GM12878 (cell line): ENCODE measurements at regions not wholly inside any gene's neighbourhood (a gene's known extent, or its start where the extent isn't known, plus 50 kb on each side); places are given as distances from the start of the nearest gene placed in this dataset.

Experiments used
- ATAC-seq: fragments of 200-7000 bp; cut with Tn5 transposase; 3 replicates; pipeline ENCODE4 v1.9.1; 2020; ENCODE audit warnings: mild to moderate bottlenecking, moderate library complexity
- BruUV-seq: library from RNA; stranded (reverse); fragments of 400-500 nt; replicated peaks from 2 replicates; lab custom pipeline; 2021; lab: Mats Ljungman, UMichigan
- CTCF ChIA-PET: fragments of 300-600 bp; sonication (Branson Sonifier 250); formaldehyde crosslinking; extraction: SDS; loops from one replicate; lab custom pipeline; 2021; ENCODE audit warnings: inconsistent platforms; lab: Yijun Ruan, JAX
- POLR2A ChIA-PET: fragments of 350-600 bp; formaldehyde crosslinking; extraction: SDS; loops from one replicate; lab custom pipeline; 2021; ENCODE audit warnings: inconsistent platforms; lab: Charles Lee
- RAD21 ChIA-PET: fragments of 300-600 bp; sonication (Branson Sonifier 250); formaldehyde crosslinking; loops from one replicate; lab custom pipeline; 2023; ENCODE audit warnings: antibody characterized with exemption; ENCODE audit not compliant: unreplicated experiment; lab: Charles Lee
- SMC1A ChIA-PET: fragments of 300-600 bp; sonication (Branson Sonifier 250); formaldehyde crosslinking; loops from one replicate; lab custom pipeline; 2023; ENCODE audit not compliant: unreplicated experiment, uncharacterized antibody; lab: Charles Lee
- DNase-seq: peaks from one replicate; pipeline ENCODE4 v3.0.0-alpha.2; 2011; ENCODE audit warnings: low read depth, low spot score
- FAIRE-seq: peaks from 3 replicates; lab custom pipeline; 2011; peaks lifted over from hg19 to GRCh38; lab: Jason Lieb, UNC
- H2AFZ ChIP-seq: 2 replicates; pipeline ENCODE4 v1.6.0; 2011; ENCODE audit warnings: low read depth, low read length, control low read depth; ENCODE audit not compliant: control insufficient read depth
- H3K27ac ChIP-seq: 2 replicates; pipeline ENCODE4 v1.5.1; 2011; ENCODE audit warnings: control low read depth; ENCODE audit not compliant: control insufficient read depth, insufficient read depth
- H3K27me3 ChIP-seq, 2 experiments: replicated peaks in 1 of 2; 2 replicates each; pipeline versions ENCODE4 v1.6.0 to v1.6.1; 2011; ENCODE audit warnings: low read length in 1 of 2; ENCODE audit not compliant: control insufficient read depth in 2 of 2, insufficient read depth in 2 of 2
- H3K36me3 ChIP-seq, 2 experiments: 2 replicates each; pipeline ENCODE4 v1.5.1; 2011; ENCODE audit warnings: low read length in 1 of 2; ENCODE audit not compliant: control insufficient read depth in 2 of 2, insufficient read depth in 2 of 2
- H3K4me1 ChIP-seq: 2 replicates; pipeline ENCODE4 v1.6.1; 2011; ENCODE audit warnings: mild to moderate bottlenecking, low read length, moderate library complexity, mixed read lengths; ENCODE audit not compliant: control insufficient read depth, insufficient read depth
- H3K4me2 ChIP-seq: 2 replicates; pipeline ENCODE4 v1.6.0; 2011; ENCODE audit warnings: control low read depth; ENCODE audit not compliant: control insufficient read depth, insufficient read depth
- H3K4me3 ChIP-seq: fragments of 200-600 bp; sonication (generic); 2 replicates; pipeline ENCODE4 v1.5.1; 2016
- H3K79me2 ChIP-seq: 2 replicates; pipeline ENCODE4 v1.6.0; 2011; ENCODE audit warnings: low read length; ENCODE audit not compliant: control insufficient read depth, insufficient read depth
- H3K9ac ChIP-seq: 2 replicates; pipeline ENCODE4 v1.8.0; 2011; ENCODE audit warnings: low read length, control low read depth, mixed read lengths; ENCODE audit not compliant: control insufficient read depth, insufficient read depth
- H3K9me3 ChIP-seq: replicated peaks from 3 replicates; pipeline ENCODE4 v1.5.1; 2011; ENCODE audit warnings: mild to moderate bottlenecking, low read length; ENCODE audit not compliant: control insufficient read depth, insufficient read depth
- H4K20me1 ChIP-seq: 2 replicates; pipeline ENCODE4 v1.6.0; 2011; ENCODE audit not compliant: control insufficient read depth, insufficient read depth
- CHD4 ChIP-seq: fragments of 200-600 bp; sonication (generic); IDR thresholded peaks from 2 replicates; pipeline ENCODE4 v1.6.1; 2016; ENCODE audit warnings: mild to moderate bottlenecking
- MXI1 ChIP-seq: fragments of 150-350 bp; IDR thresholded peaks from 2 replicates; pipeline ENCODE4 v1.6.1; 2011; ENCODE audit warnings: low read depth, mild to moderate bottlenecking, inconsistent platforms, low read length, improper control_type of control experiment
- NR2C2 ChIP-seq: IDR thresholded peaks from 2 replicates; pipeline ENCODE4 v1.6.1; 2011; ENCODE audit warnings: borderline replicate concordance, low read depth; ENCODE audit not compliant: control insufficient read depth, insufficient read length
- NRF1 ChIP-seq: conservative IDR thresholded peaks from 2 replicates; pipeline ENCODE4 v1.6.1; 2011; ENCODE audit warnings: mild to moderate bottlenecking, low read depth, low read length, improper control_type of control experiment
- SMAD1 ChIP-seq: fragments of 450-650 bp; IDR thresholded peaks from 2 replicates; pipeline ENCODE4 v1.6.1; 2018; ENCODE audit warnings: mild to moderate bottlenecking, low read depth; ENCODE audit not compliant: partially characterized antibody
- SMARCA5 ChIP-seq: fragments of 450-650 bp; IDR thresholded peaks from 2 replicates; pipeline ENCODE4 v1.6.1; 2017; ENCODE audit warnings: mild to moderate bottlenecking
- WGBS: methylation state at CpG from one replicate; pipeline ENCODE4 v1.1.6; 2016; ENCODE audit warnings: low lambda C conversion rate; ENCODE audit not compliant: insufficient replicate concordance, insufficient coverage; ENCODE audit errors: missing lambda C conversion rate; 5-methylcytosine and 5-hydroxymethylcytosine counted together
- in situ Hi-C: fragments of 300-500 bp; cut with MboI; formaldehyde crosslinking; loops from 9 replicates; pipeline ENCODE4 v1.14.3; 2018; ENCODE audit warnings: mixed read lengths
- intact Hi-C: fragments of 100-400 bp; cut with micrococcal nuclease; formaldehyde crosslinking; loops from one replicate; pipeline ENCODE4 v1.14.2; 2022; ENCODE audit not compliant: unreplicated experiment
- TF ChIP-seq, protein P1 (sequence below): IDR thresholded peaks from 2 replicates; pipeline ENCODE4 v1.6.1; 2011; ENCODE audit warnings: low read depth, low read length, improper control_type of control experiment, borderline replicate concordance
- TF ChIP-seq, protein P2 (sequence below): fragments of 450-650 bp; IDR thresholded peaks from 2 replicates; pipeline ENCODE4 v1.6.1; 2018; ENCODE audit warnings: mild to moderate bottlenecking, low read depth, moderate library complexity; ENCODE audit not compliant: partially characterized antibody

DNA sequence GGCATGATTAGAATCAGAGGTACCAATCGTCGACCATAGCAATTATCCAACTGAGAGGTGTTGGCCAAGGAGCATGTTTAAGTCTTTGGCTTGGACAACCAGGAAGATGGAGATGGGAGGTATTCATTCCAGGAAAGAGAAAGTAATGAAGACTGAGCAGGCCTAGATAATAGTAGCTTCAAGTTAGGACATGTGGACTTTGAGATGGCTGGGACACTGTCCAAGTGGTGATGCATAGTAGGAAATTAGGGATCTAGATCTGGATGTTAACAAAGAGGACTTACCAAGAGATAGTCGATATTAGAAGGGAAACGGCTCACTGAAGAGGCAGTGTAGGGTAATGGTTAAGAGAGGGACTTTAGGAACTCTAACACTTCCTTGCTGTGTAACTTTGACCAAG is 266.7 kb downstream of the FAM76B start:
- in situ Hi-C loops, result no loop called here
- no TSS peak for BruUV-seq
- ATAC-seq, result no peak
- 52% methylated on average over 4 of the region's 4 CpGs for WGBS
- H2AFZ ChIP-seq, result no peak overlapping the region
- H3K79me2 ChIP-seq, result no peaks in the 10 kb centered on the region
- ChIA-PET POLR2A (no interaction called here), SMC1A (interaction anchor here (0.7 to 2.6 kb wide), 2 partner anchors 8 to 12 kb away, joined by 3 to 7 read pairs; no protein-coding TSS in a partner anchor)
- no peaks in the 10 kb centered on the region for H3K4me1 ChIP-seq
- H3K27me3 ChIP-seq, result no peaks in the 10 kb centered on the region
- H4K20me1 ChIP-seq, result no peaks in the 10 kb centered on the region
- TF ChIP-seq, protein P1, sequence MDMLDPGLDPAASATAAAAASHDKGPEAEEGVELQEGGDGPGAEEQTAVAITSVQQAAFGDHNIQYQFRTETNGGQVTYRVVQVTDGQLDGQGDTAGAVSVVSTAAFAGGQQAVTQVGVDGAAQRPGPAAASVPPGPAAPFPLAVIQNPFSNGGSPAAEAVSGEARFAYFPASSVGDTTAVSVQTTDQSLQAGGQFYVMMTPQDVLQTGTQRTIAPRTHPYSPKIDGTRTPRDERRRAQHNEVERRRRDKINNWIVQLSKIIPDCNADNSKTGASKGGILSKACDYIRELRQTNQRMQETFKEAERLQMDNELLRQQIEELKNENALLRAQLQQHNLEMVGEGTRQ, result no peak
- no peak for TF ChIP-seq NR2C2
- no peak for TF ChIP-seq MXI1
- TF ChIP-seq NRF1, result no peak
- TF ChIP-seq CHD4, result no peak
- no peak for TF ChIP-seq SMARCA5
- TF ChIP-seq, protein P2, sequence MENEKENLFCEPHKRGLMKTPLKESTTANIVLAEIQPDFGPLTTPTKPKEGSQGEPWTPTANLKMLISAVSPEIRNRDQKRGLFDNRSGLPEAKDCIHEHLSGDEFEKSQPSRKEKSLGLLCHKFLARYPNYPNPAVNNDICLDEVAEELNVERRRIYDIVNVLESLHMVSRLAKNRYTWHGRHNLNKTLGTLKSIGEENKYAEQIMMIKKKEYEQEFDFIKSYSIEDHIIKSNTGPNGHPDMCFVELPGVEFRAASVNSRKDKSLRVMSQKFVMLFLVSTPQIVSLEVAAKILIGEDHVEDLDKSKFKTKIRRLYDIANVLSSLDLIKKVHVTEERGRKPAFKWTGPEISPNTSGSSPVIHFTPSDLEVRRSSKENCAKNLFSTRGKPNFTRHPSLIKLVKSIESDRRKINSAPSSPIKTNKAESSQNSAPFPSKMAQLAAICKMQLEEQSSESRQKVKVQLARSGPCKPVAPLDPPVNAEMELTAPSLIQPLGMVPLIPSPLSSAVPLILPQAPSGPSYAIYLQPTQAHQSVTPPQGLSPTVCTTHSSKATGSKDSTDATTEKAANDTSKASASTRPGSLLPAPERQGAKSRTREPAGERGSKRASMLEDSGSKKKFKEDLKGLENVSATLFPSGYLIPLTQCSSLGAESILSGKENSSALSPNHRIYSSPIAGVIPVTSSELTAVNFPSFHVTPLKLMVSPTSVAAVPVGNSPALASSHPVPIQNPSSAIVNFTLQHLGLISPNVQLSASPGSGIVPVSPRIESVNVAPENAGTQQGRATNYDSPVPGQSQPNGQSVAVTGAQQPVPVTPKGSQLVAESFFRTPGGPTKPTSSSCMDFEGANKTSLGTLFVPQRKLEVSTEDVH, result no peak
- TF ChIP-seq SMAD1, result no peak
- TF ChIP-seq, all 136 proteins: peak for 0
- CTCF ChIA-PET, result no interaction called here
- FAIRE-seq, result no peak
- no peak overlapping the region for H3K4me2 ChIP-seq
- no peak overlapping the region for H3K4me3 ChIP-seq
- H3K9ac ChIP-seq, result no peak overlapping the region
- intact Hi-C loops, result no loop called here
- RAD21 ChIA-PET, result no interaction called here
- H3K36me3 ChIP-seq, result no peaks in the 10 kb centered on the region
- no peak for DNase-seq
- no peaks in the 10 kb centered on the region for H3K9me3 ChIP-seq
- H3K27ac ChIP-seq, result no peak overlapping the region
